Activated naive CD4-positive, alpha-beta T cell treated with anti-CD3 and anti-CD28 coated beads, Interleukin-2, amount 50 U/mL, for 72 hours (primary cell): ENCODE measurements at regions not wholly inside any gene's neighbourhood (a gene's known extent, or its start where the extent isn't known, plus 50 kb on each side); places are given as distances from the start of the nearest gene placed in this dataset.
A peak's percentile ranks its signal among the peaks of the same experiment; 100 is the strongest.

Experiments
- ATAC-seq, 2 donors: fragments of 150-1000 bp; cut with Tn5 transposase; 2 replicates each; pipeline ENCODE4 v1.10.0; 2021; ENCODE audit warnings: mild to moderate bottlenecking in 2 of 2, moderate library complexity in 2 of 2
- DNase-seq, 2 donors: peaks; one replicate each; pipeline ENCODE4 v3.0.0; 2021 to 2022; ENCODE audit warnings: low spot score in 2 of 2
- H3K27ac Mint-ChIP-seq, 2 donors: one replicate each; pipeline ENCODE4 v1.8.0; 2022; ENCODE audit warnings: mild to moderate bottlenecking in 2 of 2, mixed read lengths in 2 of 2
- H3K36me3 Mint-ChIP-seq, 2 donors: one replicate each; pipeline ENCODE4 v1.8.0; 2022; ENCODE audit warnings: mixed read lengths in 2 of 2
- H3K9me3 Mint-ChIP-seq, 2 donors: one replicate each; pipeline ENCODE4 v1.8.0; 2022; ENCODE audit warnings: mixed read lengths in 2 of 2

DNA sequence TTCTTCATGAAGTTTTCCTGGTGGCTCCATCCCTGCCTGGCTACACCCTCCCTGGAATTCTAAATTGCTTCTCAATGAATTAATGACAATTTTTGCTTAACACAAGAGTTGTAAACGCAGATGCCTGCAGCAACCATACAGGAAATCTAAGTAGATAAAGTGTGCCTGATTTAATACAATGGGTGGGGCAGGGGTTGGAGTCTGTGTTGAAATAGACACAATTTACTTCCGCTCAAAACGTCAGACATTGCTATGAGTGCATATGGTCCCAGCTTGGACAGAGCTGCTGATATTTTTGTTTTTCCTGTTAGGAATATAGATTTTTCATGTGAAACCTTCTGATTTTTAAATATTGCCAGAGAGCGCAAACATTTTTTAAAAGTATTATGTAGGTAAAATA is 1235.0 kb upstream of the SORCS1 start:
- H3K27ac Mint-ChIP-seq: no peak overlapping the region
- H3K36me3 Mint-ChIP-seq: no peaks in the 10 kb centered on the region
- DNase-seq: no peak
- ATAC-seq: no peak
- peaks cover 11 to 12% of the 10 kb centered on the region in 2 donors for H3K9me3 Mint-ChIP-seq

DNA sequence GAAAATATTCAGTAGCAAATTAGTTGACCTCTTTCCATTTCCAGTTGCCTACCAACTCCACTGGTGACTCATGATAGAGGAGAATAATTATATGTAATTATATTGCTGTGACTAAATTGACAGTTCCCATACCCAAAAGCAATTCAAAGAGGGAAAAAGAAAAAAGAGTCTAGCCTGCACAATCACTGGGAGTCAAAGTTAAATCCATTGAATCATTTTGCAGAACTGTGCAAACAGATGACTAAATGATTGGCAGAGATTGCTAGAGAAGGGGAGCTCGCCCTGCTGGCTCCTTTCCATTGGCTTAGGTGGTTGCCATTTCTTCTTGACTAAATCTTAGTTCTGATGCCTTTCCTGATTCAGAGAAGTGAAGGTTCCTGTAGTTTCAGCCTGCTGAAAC is 1228.6 kb upstream of the SORCS1 start:
- H3K36me3 Mint-ChIP-seq: no peaks in the 10 kb centered on the region
- peaks cover 9 to 24% of the 10 kb centered on the region in 2 donors for H3K9me3 Mint-ChIP-seq
- DNase-seq: no peak
- no peak overlapping the region for H3K27ac Mint-ChIP-seq
- no peak for ATAC-seq

DNA sequence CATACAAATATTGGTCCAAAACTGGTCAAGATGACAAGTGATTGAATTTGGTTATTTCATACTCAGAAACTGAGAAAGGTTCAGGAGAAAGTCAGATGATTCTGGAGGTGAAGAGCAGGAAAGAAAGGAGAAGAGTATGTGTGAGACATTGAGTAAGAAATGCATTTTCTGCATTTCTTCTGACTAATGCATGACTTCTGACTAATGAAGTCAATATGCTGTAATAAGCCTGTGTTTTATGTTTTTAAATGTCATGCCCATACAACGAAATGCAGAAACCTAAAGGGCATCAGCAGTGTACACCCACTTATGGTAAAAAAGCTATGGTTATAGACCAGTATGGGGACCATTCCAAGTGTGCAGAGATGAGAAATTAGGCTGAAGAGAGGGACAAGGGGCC is 1227.8 kb upstream of the SORCS1 start:
- no peak overlapping the region for H3K27ac Mint-ChIP-seq
- DNase-seq (no peak), ATAC-seq (no peak)
- peaks cover 12 to 26% of the 10 kb centered on the region in 2 donors for H3K9me3 Mint-ChIP-seq
- H3K36me3 Mint-ChIP-seq: no peaks in the 10 kb centered on the region

DNA sequence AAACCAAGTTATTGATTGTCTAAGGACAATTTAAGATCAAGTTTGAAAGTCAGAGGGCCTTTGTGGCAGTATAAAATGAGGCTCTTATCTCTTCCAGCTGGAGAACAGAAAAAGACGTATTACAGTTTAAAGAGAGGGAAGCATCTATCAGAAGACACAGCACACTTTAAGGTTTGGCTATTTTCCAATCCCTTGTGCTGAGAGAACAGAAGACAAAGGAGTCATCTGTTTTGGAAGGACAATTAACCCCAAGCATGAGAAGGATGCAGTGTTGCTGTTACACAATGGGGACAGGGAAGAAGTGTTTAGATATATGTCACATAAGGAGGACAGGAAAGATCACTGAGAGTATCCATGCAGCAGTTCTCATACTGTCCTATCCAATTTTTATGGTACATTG is 1224.2 kb upstream of the SORCS1 start:
- H3K27ac Mint-ChIP-seq: no peak overlapping the region
- H3K36me3 Mint-ChIP-seq: no peaks in the 10 kb centered on the region
- DNase-seq: no peak
- H3K9me3 Mint-ChIP-seq: peaks cover 17 to 32% of the 10 kb centered on the region in 2 donors
- ATAC-seq: no peak

DNA sequence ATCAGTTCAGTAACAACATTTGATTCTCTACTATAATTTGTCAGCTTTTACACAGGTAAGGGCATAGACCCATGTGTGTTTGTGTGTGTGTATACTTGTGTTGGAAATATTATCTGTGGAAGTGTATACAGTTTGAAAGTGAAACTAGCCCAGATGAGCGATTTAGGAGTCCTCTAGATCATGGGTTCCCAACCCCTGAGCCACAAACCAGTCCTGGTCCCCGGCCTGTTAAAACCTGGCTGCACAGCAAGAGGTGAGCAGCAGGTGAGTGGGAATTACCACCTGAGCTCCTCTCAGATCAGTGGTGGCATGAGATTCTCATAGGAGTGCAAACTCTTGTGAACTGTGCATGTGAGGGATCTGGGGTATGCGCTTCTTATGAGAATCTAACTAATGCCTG is 1221.5 kb upstream of the SORCS1 start:
- Mint-ChIP-seq H3K36me3 (no peaks in the 10 kb centered on the region), H3K27ac (no peak overlapping the region), H3K9me3 (peaks cover 22 to 32% of the 10 kb centered on the region in 2 donors)
- ATAC-seq: no peak
- no peak for DNase-seq

DNA sequence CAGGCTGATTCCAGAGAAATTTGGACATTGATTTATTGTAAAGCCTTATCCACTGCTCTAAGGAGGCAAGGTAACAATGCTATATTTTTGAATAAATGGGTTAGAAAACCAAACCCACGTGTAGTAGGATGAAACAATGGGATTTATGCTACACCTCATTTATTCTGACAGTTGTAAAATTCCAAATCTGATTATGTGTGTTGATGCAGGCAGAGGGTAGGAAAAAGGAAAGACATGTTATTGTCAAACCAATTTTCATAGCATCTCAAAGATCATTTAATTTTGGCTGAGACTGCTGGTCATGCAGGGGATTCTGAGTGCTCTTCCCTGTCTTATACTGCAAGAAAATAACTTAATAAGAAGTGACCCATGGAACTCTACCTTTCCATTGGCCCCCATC is 1219.9 kb upstream of the SORCS1 start:
- no peaks in the 10 kb centered on the region for H3K36me3 Mint-ChIP-seq
- no peak for ATAC-seq
- peaks cover 16 to 25% of the 10 kb centered on the region in 2 donors for H3K9me3 Mint-ChIP-seq
- H3K27ac Mint-ChIP-seq: no peak overlapping the region
- no peak for DNase-seq

DNA sequence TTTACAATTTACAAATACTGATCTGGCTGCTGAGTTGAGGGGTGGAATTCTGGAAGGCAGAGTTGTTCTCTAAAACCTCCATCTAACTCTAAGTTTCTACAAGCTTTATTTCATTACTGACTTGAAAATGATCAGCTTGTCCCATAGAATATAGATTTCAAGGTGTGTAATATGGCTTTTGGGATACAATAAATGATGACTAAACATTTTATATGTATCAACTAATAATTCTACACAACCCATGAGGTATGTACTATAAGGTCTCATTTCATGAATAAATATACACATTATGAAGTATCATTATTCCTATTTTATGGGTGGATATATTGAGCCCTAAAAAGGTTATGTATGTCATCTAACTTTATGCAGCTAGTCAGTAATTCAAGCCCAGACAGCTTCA is 1214.3 kb upstream of the SORCS1 start:
- Mint-ChIP-seq H3K36me3 (no peaks in the 10 kb centered on the region), H3K9me3 (peaks cover 11 to 12% of the 10 kb centered on the region in 2 donors), H3K27ac (no peak overlapping the region)
- DNase-seq (no peak), ATAC-seq (no peak)

GRCh38 chr10:108375691-108376090 is 1211.2 kb upstream of the SORCS1 start:
- DNase-seq (no peak), ATAC-seq (no peak)
- H3K36me3 Mint-ChIP-seq: no peaks in the 10 kb centered on the region
- H3K9me3 Mint-ChIP-seq: peaks cover 7 to 12% of the 10 kb centered on the region in 2 donors
- H3K27ac Mint-ChIP-seq: no peak overlapping the region

DNA sequence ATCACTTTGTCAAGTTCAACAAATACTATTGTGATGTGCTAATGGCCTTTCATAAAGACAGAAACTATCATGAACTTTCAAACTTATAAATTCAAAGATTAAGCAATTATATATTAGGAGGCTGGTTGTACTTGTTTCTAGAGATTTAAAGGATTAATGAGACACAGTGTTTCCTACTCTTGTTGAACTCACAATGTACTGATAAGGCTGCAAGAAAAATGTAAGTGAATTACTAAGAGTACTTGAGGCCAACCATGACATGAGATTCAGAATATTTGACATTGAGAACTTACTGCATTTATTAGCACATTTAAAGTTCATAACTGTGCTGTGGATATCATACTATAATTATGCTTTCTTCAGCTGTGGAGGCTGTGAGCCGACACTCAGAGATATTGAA is 1210.5 kb upstream of the SORCS1 start:
- H3K27ac Mint-ChIP-seq: no peak overlapping the region
- H3K36me3 Mint-ChIP-seq: no peaks in the 10 kb centered on the region
- DNase-seq: no peak
- H3K9me3 Mint-ChIP-seq: peaks cover 10 to 12% of the 10 kb centered on the region in 2 donors
- ATAC-seq: no peak

DNA sequence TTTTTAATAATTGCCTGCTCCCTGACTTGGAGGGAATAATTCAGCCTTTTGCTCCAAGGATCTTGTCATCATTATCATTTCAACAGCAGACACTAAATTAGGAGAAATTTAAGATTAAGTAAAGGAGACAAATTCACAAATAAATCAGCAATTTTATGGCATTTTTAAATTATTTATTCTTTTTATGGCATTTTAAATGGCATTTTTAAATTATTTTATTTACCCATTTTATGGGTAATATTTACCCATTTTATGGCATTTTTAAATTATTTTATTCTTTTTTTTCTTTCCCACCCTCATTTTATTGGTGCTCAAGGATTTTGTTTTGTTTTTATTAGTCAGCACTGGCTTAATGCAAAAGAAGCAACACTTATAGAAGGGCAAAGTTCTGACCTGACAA is 1201.0 kb upstream of the SORCS1 start:
- Mint-ChIP-seq H3K27ac (no peak overlapping the region), H3K9me3 (peaks cover 11% of the 10 kb centered on the region in 2 donors), H3K36me3 (no peaks in the 10 kb centered on the region)
- ATAC-seq: no peak
- DNase-seq: no peak

GRCh38 chr10:108363576-108363975 is 1199.1 kb upstream of the SORCS1 start:
- DNase-seq: no peak
- H3K27ac Mint-ChIP-seq: no peak overlapping the region

DNA sequence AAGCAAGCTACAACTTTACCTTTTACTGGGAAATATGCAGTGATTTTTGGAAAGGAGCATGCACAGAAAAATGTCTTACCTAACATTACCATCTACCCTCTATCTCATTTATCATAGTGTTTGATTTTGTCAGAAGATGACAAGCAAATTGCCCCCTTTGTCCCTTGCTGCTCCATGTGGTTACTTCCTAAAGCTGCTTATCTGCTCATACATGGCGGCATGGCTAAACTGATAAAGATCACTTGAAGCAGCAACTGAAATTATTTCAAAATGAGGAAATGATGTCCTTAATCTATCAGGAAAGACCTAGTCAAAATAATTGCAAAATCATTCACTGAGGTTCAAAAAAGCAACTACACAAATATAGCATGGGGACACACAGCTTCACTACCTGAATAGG is 1198.5 kb upstream of the SORCS1 start:
- DNase-seq (no peak), ATAC-seq (no peak)
- no peak overlapping the region for H3K27ac Mint-ChIP-seq
- no peaks in the 10 kb centered on the region for H3K36me3 Mint-ChIP-seq
- H3K9me3 Mint-ChIP-seq: peaks cover 8 to 12% of the 10 kb centered on the region in 2 donors

More at GRCh38 chr10:108363576-108363975, 1199.1 kb upstream of the SORCS1 start:
- Mint-ChIP-seq H3K36me3 (no peaks in the 10 kb centered on the region), H3K9me3 (peaks cover 9 to 12% of the 10 kb centered on the region in 2 donors)
- ATAC-seq: no peak

DNA sequence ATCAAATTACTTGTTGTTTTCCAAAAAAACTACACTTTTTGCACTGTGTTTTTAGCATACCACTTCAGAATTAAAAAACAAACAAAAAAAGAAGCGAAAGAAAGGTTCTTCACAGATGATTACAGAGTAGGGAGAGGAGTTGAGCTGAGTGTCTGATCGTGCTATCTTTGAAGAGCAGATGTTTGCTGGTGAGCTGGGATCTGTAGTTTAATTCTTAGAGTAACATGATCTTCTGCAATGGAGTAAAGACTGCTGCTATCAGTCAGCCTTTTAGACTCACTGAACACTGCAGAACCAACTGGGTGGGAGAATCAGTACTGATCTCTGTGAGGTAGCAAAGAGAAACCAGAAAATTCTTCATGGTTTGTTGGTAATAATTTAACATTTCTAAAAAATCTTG is 1197.8 kb upstream of the SORCS1 start:
- H3K36me3 Mint-ChIP-seq: no peaks in the 10 kb centered on the region
- no peak overlapping the region for H3K27ac Mint-ChIP-seq
- peaks cover 10 to 13% of the 10 kb centered on the region in 2 donors for H3K9me3 Mint-ChIP-seq
- ATAC-seq: no peak
- no peak for DNase-seq

- DNase-seq (no peak), ATAC-seq (peak in 1 of 2 donors; percentile 58)
- no peaks in the 10 kb centered on the region for H3K36me3 Mint-ChIP-seq
- no peak overlapping the region for H3K27ac Mint-ChIP-seq
- H3K9me3 Mint-ChIP-seq: peaks cover 18 to 25% of the 10 kb centered on the region in 2 donors
These were observed 1195.7 kb upstream of the SORCS1 start for GRCh38 chr10:108360187-108360586.

GRCh38 chr10:108358912-108359311 is 1194.4 kb upstream of the SORCS1 start:
- ATAC-seq: peak; percentile 68 to 95
- peak in 1 of 2 donors; percentile 2 for DNase-seq

DNA sequence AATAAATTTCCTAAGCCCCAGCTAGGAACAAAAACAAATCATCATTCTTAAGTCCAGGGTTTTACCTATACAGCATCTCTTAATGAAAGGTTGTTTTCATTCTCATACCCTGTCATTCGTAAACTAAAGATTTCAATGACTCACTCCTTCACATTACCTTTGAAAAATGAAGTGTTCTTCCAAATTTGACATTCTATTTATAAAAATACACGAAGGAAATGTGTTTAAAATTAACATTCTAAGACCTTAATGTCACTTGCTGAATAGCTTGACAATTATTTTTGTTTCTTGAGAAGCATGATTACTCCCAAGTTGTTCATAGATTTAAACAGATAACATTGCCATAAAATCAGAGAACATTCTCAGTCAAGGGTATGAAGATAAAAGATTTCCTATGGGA is 1188.3 kb upstream of the SORCS1 start:
- Mint-ChIP-seq H3K27ac (no peak overlapping the region), H3K9me3 (peaks cover 15 to 18% of the 10 kb centered on the region in 2 donors), H3K36me3 (no peaks in the 10 kb centered on the region)
- DNase-seq: no peak
- no peak for ATAC-seq

More at GRCh38 chr10:108358912-108359311, 1194.4 kb upstream of the SORCS1 start:
- H3K9me3 Mint-ChIP-seq: peaks cover 18 to 25% of the 10 kb centered on the region in 2 donors
- no peaks in the 10 kb centered on the region for H3K36me3 Mint-ChIP-seq
- H3K27ac Mint-ChIP-seq: no peak overlapping the region

- no peak for ATAC-seq
- peaks cover 8 to 12% of the 10 kb centered on the region in 2 donors for H3K9me3 Mint-ChIP-seq
- DNase-seq: no peak
- no peak overlapping the region for H3K27ac Mint-ChIP-seq
- H3K36me3 Mint-ChIP-seq: no peaks in the 10 kb centered on the region
These were observed 1183.7 kb upstream of the SORCS1 start for GRCh38 chr10:108348215-108348614.

- no peak overlapping the region for H3K27ac Mint-ChIP-seq
- no peaks in the 10 kb centered on the region for H3K36me3 Mint-ChIP-seq
- H3K9me3 Mint-ChIP-seq: peaks cover 8 to 16% of the 10 kb centered on the region in 2 donors
- ATAC-seq (no peak), DNase-seq (no peak)
These were observed 1181.6 kb upstream of the SORCS1 start for GRCh38 chr10:108346066-108346465.

- ATAC-seq (no peak), DNase-seq (no peak)
- H3K27ac Mint-ChIP-seq: no peak overlapping the region
- H3K36me3 Mint-ChIP-seq: no peaks in the 10 kb centered on the region
- H3K9me3 Mint-ChIP-seq: peaks cover 2 to 16% of the 10 kb centered on the region in 2 donors
These were observed 1173.6 kb upstream of the SORCS1 start for GRCh38 chr10:108338146-108338545.
